SK-N-SH (cell line): ENCODE measurements at regions not wholly inside any gene's neighbourhood (a gene's known extent, or its start where the extent isn't known, plus 50 kb on each side); places are given as distances from the start of the nearest gene placed in this dataset.

Experiments used
- CTCF ChIA-PET: fragments of 300-600, 350-600 bp; formaldehyde crosslinking; extraction: SDS; loops from one replicate; lab custom pipeline; 2021; lab: Yijun Ruan, JAX
- POLR2A ChIA-PET: fragments of 350-600 bp; sonication (Branson Sonifier 250); formaldehyde crosslinking; extraction: SDS; loops from one replicate; lab custom pipeline; 2020; ENCODE audit warnings: antibody characterized with exemption, inconsistent platforms; lab: Yijun Ruan, JAX
- DNase-seq: peaks from one replicate; pipeline ENCODE4 v3.0.0; 2012
- H2AFZ ChIP-seq: fragments of 200-600 bp; sonication (generic); 2 replicates; pipeline ENCODE4 v1.8.1; 2016; ENCODE audit warnings: antibody characterized with exemption, mild to moderate bottlenecking, low read depth
- H3F3A ChIP-seq: fragments of 200-600 bp; sonication (generic); replicated peaks from 2 replicates; pipeline ENCODE3; 2016; ENCODE audit warnings: antibody characterized with exemption, mild to moderate bottlenecking; ENCODE audit not compliant: insufficient read depth
- H3K27ac ChIP-seq, 2 experiments: fragments of 200-500 bp in 1 of 2; fragments of 200-600 bp in 1 of 2; sonication (Bioruptor generic) in 1 of 2; sonication (generic), shearing (Covaris generic) in 1 of 2; 2 replicates each; pipeline versions ENCODE4 v1.5.1 to v1.6.1; 2014 to 2016; ENCODE audit warnings: low read depth in 2 of 2, inconsistent platforms in 1 of 2, low read length in 1 of 2, mild to moderate bottlenecking in 1 of 2, mixed read lengths in 1 of 2
- H3K27me3 ChIP-seq: fragments of 200-600 bp; sonication (generic), shearing (Covaris generic); 2 replicates; pipeline ENCODE4 v1.6.1; 2016; ENCODE audit warnings: mixed run types; ENCODE audit not compliant: insufficient read depth
- H3K36me3 ChIP-seq, 2 experiments: fragments of 200-500 bp in 1 of 2; fragments of 200-600 bp in 1 of 2; sonication (Bioruptor generic) in 1 of 2; sonication (generic) in 1 of 2; replicated peaks in 1 of 2; 2 replicates each; pipeline versions ENCODE3 to v1.5.1; 2014 to 2016; ENCODE audit warnings: low read length in 1 of 2, mild to moderate bottlenecking in 1 of 2; ENCODE audit not compliant: insufficient read depth in 2 of 2, control insufficient read depth in 1 of 2
- H3K4me1 ChIP-seq, 2 experiments: fragments of 200-500 bp in 1 of 2; fragments of 200-600 bp in 1 of 2; sonication (Bioruptor generic) in 1 of 2; sonication (generic), shearing (Covaris generic) in 1 of 2; 2 replicates each; pipeline versions ENCODE4 v1.5.1 to v1.6.1; 2014 to 2016; ENCODE audit warnings: low read depth in 1 of 2, low read length in 1 of 2, mixed run types in 1 of 2; ENCODE audit not compliant: insufficient read depth in 2 of 2, control insufficient read depth in 1 of 2
- H3K4me2 ChIP-seq: fragments of 200-600 bp; sonication (generic), shearing (Covaris generic); 2 replicates; pipeline ENCODE4 v1.6.1; 2017; ENCODE audit warnings: mixed run types
- H3K4me3 ChIP-seq, 2 experiments: fragments of 200-500 bp in 1 of 2; fragments of 200-600 bp in 1 of 2; sonication (Bioruptor generic) in 1 of 2; sonication (generic), shearing (Covaris generic) in 1 of 2; 2 replicates each; pipeline versions ENCODE4 v1.5.1 to v1.8.1; 2014 to 2016; ENCODE audit warnings: low read depth in 2 of 2, inconsistent platforms in 1 of 2, low read length in 1 of 2, mild to moderate bottlenecking in 1 of 2, mixed read lengths in 1 of 2, moderate library complexity in 1 of 2
- H3K79me2 ChIP-seq: fragments of 200-600 bp; sonication (generic); 2 replicates; pipeline ENCODE4 v1.8.1; 2017; ENCODE audit warnings: mild to moderate bottlenecking; ENCODE audit not compliant: insufficient read depth
- H3K9ac ChIP-seq: fragments of 200-600 bp; sonication (generic); 2 replicates; pipeline ENCODE4 v1.6.1; 2017; ENCODE audit warnings: mixed run types
- H3K9me2 ChIP-seq: fragments of 200-600 bp; sonication (generic); 2 replicates; pipeline ENCODE4 v1.6.1; 2017; ENCODE audit warnings: mixed run types
- H3K9me3 ChIP-seq: fragments of 200-600 bp; sonication (generic); 2 replicates; pipeline ENCODE4 v1.6.1; 2017; ENCODE audit warnings: mixed run types, mild to moderate bottlenecking, moderate library complexity
- H4K20me1 ChIP-seq: fragments of 200-600 bp; sonication (generic); 2 replicates; pipeline ENCODE4 v1.6.1; 2017; ENCODE audit warnings: mild to moderate bottlenecking, mixed run types; ENCODE audit not compliant: insufficient read depth
- CHD2 ChIP-seq: fragments of 150-350 bp; IDR thresholded peaks from 2 replicates; pipeline ENCODE4 v1.6.1; 2018; ENCODE audit warnings: low read length; ENCODE audit not compliant: partially characterized antibody
- ELF1 ChIP-seq: IDR thresholded peaks from 2 replicates; pipeline ENCODE4 v1.4.0; 2012
- EP300 ChIP-seq, 2 experiments: IDR thresholded peaks; 2 replicates each; pipeline versions ENCODE4 v1.4.0 to v1.6.1; 2012; ENCODE audit warnings: borderline replicate concordance in 1 of 2, low read depth in 1 of 2, low read length in 1 of 2
- FOSL2 ChIP-seq: IDR thresholded peaks from 2 replicates; pipeline ENCODE4 v1.4.0; 2012; ENCODE audit warnings: low read depth, mild to moderate bottlenecking, moderate library complexity, borderline replicate concordance
- FOXJ3 ChIP-seq: sonication (generic); formaldehyde crosslinking; IDR thresholded peaks from 2 replicates; pipeline ENCODE4 v1.5.1; 2020; ENCODE audit warnings: mild to moderate bottlenecking, missing genetic modification reagents
- GATA2 ChIP-seq: sonication (generic); formaldehyde crosslinking; IDR thresholded peaks from 2 replicates; pipeline ENCODE4 v1.5.0; 2020; ENCODE audit warnings: mild to moderate bottlenecking, missing genetic modification reagents
- MAX ChIP-seq: IDR thresholded peaks from 2 replicates; pipeline ENCODE4 v1.4.0; 2012; ENCODE audit warnings: low read depth
- MXI1 ChIP-seq: IDR thresholded peaks from 2 replicates; pipeline ENCODE4 v1.6.1; 2012; ENCODE audit warnings: mild to moderate bottlenecking, low read depth, low read length, improper control_type of control experiment
- NFIC ChIP-seq: IDR thresholded peaks from 2 replicates; pipeline ENCODE4 v1.4.0; 2012; ENCODE audit warnings: borderline replicate concordance
- PBX3 ChIP-seq: IDR thresholded peaks from 2 replicates; pipeline ENCODE4; 2012
- POLR2AphosphoS5 ChIP-seq: IDR thresholded peaks from 2 replicates; pipeline ENCODE4 v1.6.1; 2012; ENCODE audit warnings: low read depth, low read length
- RAD21 ChIP-seq: IDR thresholded peaks from 2 replicates; pipeline ENCODE4 v1.6.1; 2012; ENCODE audit warnings: mild to moderate bottlenecking, low read length
- RCOR1 ChIP-seq: fragments of 150-350 bp; IDR thresholded peaks from 2 replicates; pipeline ENCODE4 v1.6.1; 2017; ENCODE audit warnings: antibody characterized with exemption, low read length
- RFX5 ChIP-seq: IDR thresholded peaks from 2 replicates; pipeline ENCODE4 v1.6.1; 2012; ENCODE audit warnings: mild to moderate bottlenecking, improper control_type of control experiment, low read length
- RXRA ChIP-seq: IDR thresholded peaks from 2 replicates; pipeline ENCODE4 v1.4.0; 2012; ENCODE audit warnings: low read depth, mild to moderate bottlenecking, borderline replicate concordance
- SMC3 ChIP-seq: IDR thresholded peaks from 2 replicates; pipeline ENCODE4 v1.6.1; 2012; ENCODE audit warnings: low read depth, low read length, improper control_type of control experiment
- TAF1 ChIP-seq: IDR thresholded peaks from 2 replicates; pipeline ENCODE4 v1.6.1; 2012; ENCODE audit warnings: low read depth, mild to moderate bottlenecking, low read length, moderate library complexity, borderline replicate concordance
- TEAD4 ChIP-seq: IDR thresholded peaks from 2 replicates; pipeline ENCODE4 v1.4.0; 2012; ENCODE audit warnings: mild to moderate bottlenecking, borderline replicate concordance; ENCODE audit not compliant: insufficient read depth
- USF1 ChIP-seq: IDR thresholded peaks from 2 replicates; pipeline ENCODE4 v1.4.0; 2012; ENCODE audit warnings: low read depth, borderline replicate concordance
- ZBTB33 ChIP-seq: IDR thresholded peaks from 2 replicates; pipeline ENCODE4 v1.4.0; 2012; ENCODE audit warnings: low read depth, borderline replicate concordance
- WGBS: methylation state at CpG from one replicate; pipeline ENCODE4 v1.1.6; 2017; ENCODE audit warnings: low lambda C conversion rate; 5-methylcytosine and 5-hydroxymethylcytosine counted together

- POLR2A ChIA-PET, result no interaction called here
- H3F3A ChIP-seq, result no peaks in the 10 kb centered on the region
- H3K9ac ChIP-seq, result no peak overlapping the region
- H3K4me3 ChIP-seq, result no peak overlapping the region
- no peaks in the 10 kb centered on the region for H3K27me3 ChIP-seq
- no peaks in the 10 kb centered on the region for H3K36me3 ChIP-seq
- 51% methylated on average over 8 of the region's 8 CpGs for WGBS
- no peaks in the 10 kb centered on the region for H4K20me1 ChIP-seq
- TF ChIP-seq MAX (no peak), SMC3 (no peak), FOXJ3 (CRISPR knock-in tag) (no peak), RCOR1 (no peak), MXI1 (no peak), GATA2 (CRISPR knock-in tag) (no peak), TAF1 (no peak), EP300 (IDR thresholded peaks at IDR 0.05; ENCODE audit: borderline replicate concordance in 1 of 2, low read depth in 1 of 2, low read length in 1 of 2) (no peak)
- no peak overlapping the region for H3K4me2 ChIP-seq
- H3K27ac ChIP-seq, result no peak overlapping the region
- H3K79me2 ChIP-seq, result no peaks in the 10 kb centered on the region
- peaks cover 0 to 2% of the 10 kb centered on the region in 2 experiments; a peak in 1 of 4 replicates for H3K4me1 ChIP-seq
- CTCF ChIA-PET, result interaction anchor here (1.0 kb wide), 1 partner anchor 158 kb away, joined by 4 read pairs; no protein-coding TSS in a partner anchor
- H3K9me3 ChIP-seq, result no peaks in the 10 kb centered on the region
- no peak for DNase-seq
- H2AFZ ChIP-seq, result no peak overlapping the region
- no peaks in the 10 kb centered on the region for H3K9me2 ChIP-seq
Measured at GRCh38 chr21:31446226-31446855, 102.3 kb upstream of the TIAM1 start.

GRCh38 chr21:31445137-31445536 lies 101.1 kb upstream of the TIAM1 start:
- CTCF ChIA-PET, result no interaction called here
- H3K4me3 ChIP-seq, result no peak overlapping the region
- no peaks in the 10 kb centered on the region for H3F3A ChIP-seq
- POLR2A ChIA-PET, result no interaction called here
- WGBS, result 56% methylated on average over 4 of the region's 4 CpGs
- H2AFZ ChIP-seq, result no peak overlapping the region
- H3K27ac ChIP-seq, result no peak overlapping the region
- H3K9me3 ChIP-seq, result no peaks in the 10 kb centered on the region
- no peaks in the 10 kb centered on the region for H4K20me1 ChIP-seq
- H3K9me2 ChIP-seq, result no peaks in the 10 kb centered on the region
- no peak overlapping the region for H3K9ac ChIP-seq
- H3K4me2 ChIP-seq, result no peak overlapping the region
- peaks cover 0 to 2% of the 10 kb centered on the region in 2 experiments; a peak in 1 of 4 replicates for H3K4me1 ChIP-seq
- H3K36me3 ChIP-seq, result no peaks in the 10 kb centered on the region
- no peaks in the 10 kb centered on the region for H3K79me2 ChIP-seq
- H3K27me3 ChIP-seq, result no peaks in the 10 kb centered on the region
- TF ChIP-seq RFX5 (no peak), CHD2 (no peak), ZBTB33 (no peak), NFIC (no peak), POLR2AphosphoS5 (no peak), SMC3 (no peak), TAF1 (no peak), USF1 (no peak), MAX (no peak), RAD21 (no peak), RCOR1 (no peak), PBX3 (no peak), FOXJ3 (CRISPR knock-in tag) (no peak), FOSL2 (no peak), TEAD4 (no peak), RXRA (no peak), ELF1 (no peak)
- TF ChIP-seq, all 33 proteins: peak for 0
- DNase-seq, result no peak
